ENCODE measurements at regions not wholly inside any gene's neighbourhood (a gene's known extent, or its start where the extent isn't known, plus 50 kb on each side); places are given as distances from the start of the nearest gene placed in this dataset.

DNA sequence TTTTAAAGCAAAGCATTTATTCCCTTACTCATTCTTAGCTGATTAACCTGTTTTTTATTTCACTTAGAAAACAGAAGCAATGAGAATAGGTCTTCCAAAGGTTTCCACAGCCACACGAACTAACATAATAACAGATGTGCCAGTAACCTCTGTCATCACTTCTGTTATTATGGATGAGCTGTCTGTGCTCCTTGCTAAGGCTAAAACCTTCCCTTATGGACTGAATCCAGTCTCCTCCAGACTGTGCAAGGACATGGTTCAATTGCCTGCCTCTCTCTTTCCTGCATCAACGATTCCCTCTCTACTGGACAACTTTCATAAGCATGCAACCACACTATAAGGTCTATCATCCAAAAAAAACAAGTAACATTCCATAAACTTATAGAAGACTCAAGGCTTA, 1446.2 kb downstream of the MAT2B start:
- TF ChIP-seq ZNF8 (CRISPR knock-in tag; IDR thresholded peaks at IDR 0.05) = no peak
- no peak for TF ChIP-seq ZFP3 (CRISPR knock-in tag; IDR thresholded peaks at IDR 0.05)
- TF ChIP-seq ARNTL (CRISPR knock-in tag; IDR thresholded peaks at IDR 0.05; ENCODE audit: borderline replicate concordance, low read depth) = no peak
- no peak for TF ChIP-seq ZFP30 (CRISPR knock-in tag; IDR thresholded peaks at IDR 0.05)
- TF ChIP-seq ZNF565 (CRISPR knock-in tag; conservative IDR thresholded peaks at IDR 0.05; ENCODE audit: low read depth) = no peak
- no peak for TF ChIP-seq ZC3H10 (CRISPR knock-in tag; IDR thresholded peaks at IDR 0.05)

Data from SK-N-SH treated with all-trans-retinoic acid at 6 μM for 48 hours (cell line).